AML-193 (cell line): ENCODE measurements at regions not wholly inside any gene's neighbourhood (a gene's known extent, or its start where the extent isn't known, plus 50 kb on each side); places are given as distances from the start of the nearest gene placed in this dataset.
A peak's percentile ranks its signal among the peaks of the same experiment; 100 is the strongest.
"Not testable (repeated sequence)": the region's sequence is repeated elsewhere in the genome, so short reads cannot be mapped to it uniquely, and the experiment has no call there.

Source experiments
- DNase-seq, 2 experiments: peaks; one replicate each; lab custom pipeline; 2025; lab: John Stamatoyannopoulos, UW

DNA sequence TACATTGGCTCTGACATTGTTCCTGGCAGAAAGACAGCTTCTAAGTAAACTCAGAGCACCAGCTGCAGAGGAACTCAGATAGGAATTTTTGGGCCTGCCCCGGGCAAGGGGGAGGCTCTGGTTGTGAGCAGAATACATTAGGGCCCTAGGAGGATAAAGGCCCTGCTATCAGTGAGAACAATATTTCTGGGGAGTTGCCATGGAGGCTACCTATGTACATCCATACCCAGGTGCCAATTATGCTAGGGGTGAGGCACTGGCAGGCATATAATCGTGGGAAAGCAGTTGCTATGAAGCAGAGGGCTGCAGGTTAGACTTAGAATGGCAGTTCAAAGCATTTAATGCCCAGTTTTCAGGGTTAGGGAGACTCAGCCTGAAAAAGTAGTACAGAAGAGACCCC, 273.5 kb upstream of the EDA2R start:
- DNase-seq = no peak

DNA sequence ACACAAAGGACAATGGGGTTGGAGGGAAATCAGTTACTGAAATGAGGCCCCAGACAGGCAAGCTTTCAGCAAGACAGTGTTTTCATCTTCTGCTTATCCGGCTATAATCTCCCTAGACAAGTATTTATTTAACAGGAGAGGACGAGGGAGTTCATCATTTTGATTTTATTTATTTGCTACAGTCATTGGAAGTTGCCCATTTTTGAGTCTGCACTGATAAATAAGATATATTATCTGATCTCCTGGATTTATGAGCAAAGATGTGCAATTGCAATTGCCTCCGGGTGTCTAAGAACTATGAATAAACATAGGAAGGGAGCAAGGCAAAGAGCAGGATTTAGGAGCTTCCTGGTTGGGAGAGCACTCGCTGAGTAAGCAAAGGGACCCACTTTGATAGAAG, 263.2 kb upstream of the EDA2R start:
- no peak for DNase-seq

DNA sequence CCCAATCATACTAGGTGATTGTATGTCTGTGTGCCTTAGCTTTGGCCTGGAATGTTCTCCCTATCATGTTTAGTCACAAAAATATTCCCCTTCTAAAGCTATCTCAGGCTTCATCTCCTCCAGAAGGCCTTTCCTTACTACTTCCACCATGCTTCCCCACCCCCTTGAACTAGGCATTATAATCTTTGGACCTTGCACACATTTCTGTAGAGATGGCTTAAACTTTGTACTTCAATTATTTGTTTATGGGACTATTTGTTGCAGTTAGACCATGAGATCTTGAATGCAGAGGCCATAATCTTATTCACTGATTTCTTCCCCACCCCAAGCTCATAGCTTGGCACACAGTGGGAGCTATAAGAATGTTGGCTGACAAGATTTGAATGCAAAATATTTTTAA, 262.0 kb upstream of the EDA2R start:
- DNase-seq = no peak

DNA sequence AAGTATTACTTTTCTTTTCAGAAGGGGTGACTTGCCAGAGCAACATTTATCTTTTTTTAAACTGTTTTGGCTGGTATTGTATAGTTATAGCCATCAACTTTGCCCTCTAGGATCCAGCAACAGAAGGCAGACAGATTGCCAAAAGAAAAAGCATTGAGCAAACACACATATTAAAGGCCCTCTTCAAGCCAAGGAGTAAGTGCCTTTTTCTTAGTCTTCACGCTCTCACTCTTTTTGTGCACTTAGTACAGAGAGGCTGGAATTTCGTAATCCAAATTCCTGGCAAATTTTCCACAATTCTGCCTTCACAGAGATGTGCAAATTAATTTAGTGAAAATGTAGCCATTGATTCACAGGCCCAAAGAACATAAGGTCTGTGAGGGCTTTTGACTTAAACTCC, 253.1 kb upstream of the EDA2R start:
- no peak for DNase-seq

DNA sequence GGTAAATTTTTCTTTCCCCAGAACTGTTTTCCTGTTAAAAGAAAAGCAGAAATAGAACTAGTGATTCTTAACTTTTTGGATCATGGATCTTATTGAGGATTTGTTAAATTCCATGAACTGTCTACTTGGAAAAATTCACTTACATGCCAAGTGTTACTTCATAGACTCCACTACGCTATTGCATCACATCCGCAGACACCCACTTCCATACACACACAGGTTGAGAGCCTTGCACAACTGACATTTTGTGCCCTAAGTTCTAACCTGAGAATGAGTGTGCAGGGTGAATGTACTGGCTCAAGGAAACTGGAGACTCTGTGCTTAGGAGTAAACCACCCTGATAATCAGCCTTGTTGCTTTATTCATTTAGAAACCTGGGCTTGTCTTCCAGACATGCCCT, 250.5 kb upstream of the EDA2R start:
- no peak for DNase-seq

DNA sequence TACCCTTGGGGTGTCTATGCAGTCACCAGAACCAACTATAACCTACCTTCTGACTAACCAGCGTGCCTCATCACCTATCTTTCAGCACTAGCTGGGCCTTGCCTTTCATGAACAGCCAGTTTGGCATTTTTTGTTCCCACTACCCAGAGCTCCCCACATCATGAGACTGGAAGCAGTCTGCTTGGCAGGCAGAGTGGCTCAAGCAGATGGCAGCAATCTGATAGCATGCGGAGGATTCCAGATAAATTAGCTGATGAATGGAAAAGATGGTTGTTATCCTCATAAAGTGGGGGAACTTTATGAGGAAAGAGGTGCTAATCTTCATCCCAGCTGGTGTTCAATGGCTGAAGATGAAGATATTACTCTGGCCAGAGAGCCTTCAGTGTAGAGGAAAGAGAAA, 243.2 kb upstream of the EDA2R start:
- DNase-seq = no peak

DNA sequence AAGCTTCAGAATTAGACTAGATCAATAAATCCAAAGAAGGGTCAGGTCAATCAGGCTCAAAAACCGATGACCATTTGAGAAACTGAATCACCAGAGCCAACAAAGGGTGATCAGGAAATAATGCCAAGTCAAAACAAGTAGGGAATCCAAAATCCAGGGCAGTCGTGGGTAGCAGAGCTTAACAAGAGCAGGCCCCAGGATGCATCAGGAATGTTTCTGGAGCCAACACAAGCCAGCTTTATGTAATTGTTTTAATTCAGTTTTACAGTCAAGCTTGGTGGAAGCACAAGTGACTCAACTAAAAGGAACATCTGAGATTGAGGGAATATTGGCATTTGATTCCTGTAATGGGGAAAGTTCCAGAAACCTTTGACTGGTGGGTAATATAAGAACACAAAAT, 237.9 kb upstream of the EDA2R start:
- DNase-seq = no peak

DNA sequence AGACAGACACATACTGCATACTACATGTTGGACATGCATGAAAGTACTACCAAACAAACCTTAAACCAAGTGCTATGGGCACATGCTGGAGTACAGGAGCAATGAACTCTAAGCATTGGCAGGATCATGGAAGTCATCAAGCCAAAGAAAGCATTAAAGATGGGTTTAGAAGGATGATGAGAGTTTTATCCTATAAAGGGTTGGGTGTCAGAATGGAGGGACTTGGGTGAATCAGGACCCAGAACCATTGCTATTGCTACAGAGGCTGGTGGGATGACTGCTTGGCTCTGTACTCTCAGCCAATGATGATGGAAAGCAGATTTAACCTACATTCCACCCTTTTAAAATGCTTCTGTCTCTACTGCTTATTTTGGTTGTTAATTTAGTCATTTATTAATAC, 233.9 kb upstream of the EDA2R start:
- DNase-seq = no peak

DNA sequence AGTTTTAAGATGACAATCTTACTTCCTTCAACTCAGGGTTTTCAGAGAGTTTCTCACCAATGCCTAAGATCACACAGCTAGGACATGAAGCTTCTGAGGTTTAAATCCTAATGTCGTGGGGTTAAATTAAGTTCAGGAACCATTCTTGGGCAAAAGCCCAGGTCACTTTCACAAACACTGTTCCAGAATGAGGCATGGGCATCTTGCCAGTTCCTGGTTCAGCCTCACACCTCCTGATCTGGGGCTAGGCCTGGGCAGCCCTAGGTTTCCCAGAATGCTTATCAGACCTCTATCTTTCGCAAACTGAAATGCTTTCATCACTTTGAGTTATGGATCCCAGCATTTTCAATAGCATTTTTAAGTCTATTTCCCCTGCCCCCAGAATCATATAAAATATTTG, 224.8 kb upstream of the EDA2R start:
- no peak for DNase-seq

DNA sequence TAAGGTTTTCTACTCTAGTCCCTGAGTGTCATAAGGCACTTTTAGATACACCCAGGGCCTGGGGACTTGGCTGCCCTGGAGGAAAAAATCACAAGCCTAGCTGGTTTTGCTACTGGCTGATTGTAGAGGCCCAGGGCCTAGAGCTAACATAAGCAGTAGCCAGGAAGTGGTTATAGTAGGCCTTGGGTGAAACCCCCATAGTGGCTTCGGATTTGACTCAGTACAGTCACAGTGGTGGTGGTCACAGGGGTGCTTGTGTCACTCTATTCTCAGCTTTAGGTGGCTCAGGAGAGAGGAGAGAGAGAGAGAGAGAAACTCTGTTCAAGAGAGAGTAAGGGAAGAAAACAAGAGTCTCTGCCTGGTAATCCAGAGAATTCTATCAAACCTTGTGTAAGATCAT, 194.5 kb upstream of the EDA2R start:
- no peak for DNase-seq

DNA sequence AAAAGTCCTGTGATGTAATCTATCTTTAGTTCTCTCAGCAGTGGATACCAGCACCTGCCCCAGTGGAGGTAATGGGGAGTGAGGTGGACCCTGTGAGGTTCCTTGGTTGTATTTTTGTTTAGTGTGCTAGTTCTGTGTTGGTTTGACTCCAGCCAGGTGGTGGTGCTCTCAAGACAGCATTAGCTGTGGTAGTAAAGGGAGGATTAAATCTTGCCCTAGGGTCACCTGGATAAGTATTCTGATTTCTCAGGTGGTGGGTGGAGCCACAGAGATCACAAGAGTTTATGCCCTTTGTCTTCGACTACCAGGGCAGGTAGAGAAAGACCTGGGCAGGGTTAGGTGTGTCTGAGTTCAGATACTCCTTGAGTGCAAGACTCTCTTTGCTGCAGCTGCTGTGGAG, 176.3 kb upstream of the EDA2R start:
- DNase-seq = no peak

DNA sequence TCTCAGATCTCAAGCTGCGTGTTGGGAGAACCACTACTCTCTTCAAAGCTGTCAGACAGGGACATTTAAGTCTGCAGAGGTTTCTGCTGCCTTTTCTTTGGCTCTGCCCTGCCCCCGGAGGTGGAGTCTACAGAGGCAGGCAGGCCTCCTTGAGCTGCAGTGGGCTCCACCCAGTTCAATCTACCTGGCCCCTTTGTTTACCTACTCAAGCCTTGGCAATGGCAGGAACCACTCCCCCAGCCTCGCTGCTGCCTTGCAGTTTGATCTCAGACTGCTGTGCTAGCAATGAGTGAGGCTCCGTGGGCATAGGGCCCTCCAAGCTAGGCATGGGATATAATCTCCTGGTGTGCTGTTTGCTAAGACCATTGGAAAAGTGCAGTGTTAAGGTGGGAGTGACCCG, 155.6 kb upstream of the EDA2R start:
- not testable (repeated sequence) for DNase-seq

DNA sequence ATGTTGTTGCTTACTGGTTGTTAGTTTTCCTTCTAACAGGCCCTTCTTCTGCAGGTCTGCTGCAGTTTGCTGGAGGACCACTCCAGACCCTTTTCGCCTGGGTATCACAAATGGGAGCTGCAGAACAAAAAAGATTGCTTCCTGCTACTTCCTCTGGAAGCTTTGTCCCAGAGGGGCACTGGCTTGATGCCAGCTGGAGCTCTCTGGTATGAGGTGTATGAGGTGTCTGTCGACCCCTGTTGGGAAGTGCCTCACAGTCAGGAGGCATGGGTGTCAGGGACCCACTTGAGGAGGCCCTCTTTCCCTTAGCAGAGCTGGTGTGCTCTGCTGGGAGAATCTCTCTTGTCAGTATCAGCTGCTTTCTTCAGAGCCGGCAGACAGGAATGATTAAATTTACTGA, 127.4 kb upstream of the EDA2R start:
- no peak for DNase-seq

DNA sequence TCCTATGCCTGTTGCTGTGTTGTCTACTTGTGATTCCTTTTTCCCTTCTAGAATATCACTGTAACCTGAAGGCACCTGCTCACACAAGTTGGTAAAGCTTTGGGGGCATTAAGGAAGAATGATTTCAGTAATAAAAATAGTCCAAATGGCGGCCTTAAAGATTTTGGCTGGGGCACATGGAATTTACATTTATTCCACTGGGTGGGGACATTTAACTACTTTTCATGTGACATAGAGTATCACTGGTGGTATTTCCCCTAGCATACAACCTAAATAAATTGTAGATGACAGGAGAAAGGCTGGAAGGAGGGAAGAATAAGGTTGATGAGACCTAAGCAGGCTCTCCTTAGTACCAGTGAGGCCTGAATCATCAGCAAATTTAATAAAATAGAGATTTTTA, 121.8 kb upstream of the EDA2R start:
- DNase-seq = peak in 1 of 2 experiments; percentile 1

DNA sequence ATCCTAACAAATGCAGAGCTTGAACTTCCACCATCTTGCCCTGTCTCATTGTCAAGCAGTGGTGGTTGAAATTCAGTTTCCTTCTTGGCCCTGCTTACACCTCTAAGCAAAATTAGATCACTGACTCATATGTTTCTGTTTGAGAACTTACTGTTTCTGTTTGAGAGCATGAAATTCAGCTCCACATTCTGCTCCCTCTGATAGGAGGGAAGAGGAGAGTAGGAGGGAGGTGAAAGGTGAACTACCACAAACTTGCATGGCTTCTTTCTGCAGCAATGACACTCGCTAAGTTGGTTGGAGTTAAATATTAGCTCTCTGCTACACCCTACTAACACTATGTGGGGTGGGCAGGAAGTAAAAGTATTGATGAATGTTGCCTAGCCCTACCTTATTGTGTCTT, 117.8 kb upstream of the EDA2R start:
- no peak for DNase-seq

DNA sequence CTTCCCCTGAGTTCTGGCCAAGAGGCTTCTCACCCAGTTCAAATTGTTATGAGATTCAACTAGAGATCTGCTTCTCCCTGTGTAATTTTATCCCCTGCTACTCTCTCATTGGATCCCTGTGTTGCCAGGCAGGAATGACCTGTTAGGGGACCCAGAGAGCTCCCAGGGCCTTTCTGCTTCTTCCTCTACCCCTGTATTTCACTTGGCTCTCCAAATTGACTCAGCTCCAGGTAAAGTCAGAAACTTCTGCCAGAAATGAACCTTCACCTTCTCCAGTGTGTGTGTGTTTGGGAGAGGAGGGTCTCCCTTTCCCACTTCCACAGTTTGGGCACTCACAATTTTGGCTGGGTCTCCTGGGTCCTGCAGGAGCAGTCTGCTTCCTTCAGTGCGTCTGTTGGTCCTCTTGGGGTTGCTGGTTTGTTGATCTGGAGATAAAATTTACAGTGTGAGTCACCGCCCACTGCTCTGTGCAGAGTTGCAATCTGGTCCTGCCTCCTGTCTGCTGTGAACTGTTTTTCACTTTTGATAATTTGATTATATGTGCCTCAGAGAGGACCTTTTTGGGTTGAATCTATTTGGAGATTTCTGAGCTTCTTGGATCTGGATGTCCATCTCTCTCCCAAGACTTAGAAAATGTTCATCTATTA, 112.4 kb upstream of the EDA2R start:
- no peak for DNase-seq

DNA sequence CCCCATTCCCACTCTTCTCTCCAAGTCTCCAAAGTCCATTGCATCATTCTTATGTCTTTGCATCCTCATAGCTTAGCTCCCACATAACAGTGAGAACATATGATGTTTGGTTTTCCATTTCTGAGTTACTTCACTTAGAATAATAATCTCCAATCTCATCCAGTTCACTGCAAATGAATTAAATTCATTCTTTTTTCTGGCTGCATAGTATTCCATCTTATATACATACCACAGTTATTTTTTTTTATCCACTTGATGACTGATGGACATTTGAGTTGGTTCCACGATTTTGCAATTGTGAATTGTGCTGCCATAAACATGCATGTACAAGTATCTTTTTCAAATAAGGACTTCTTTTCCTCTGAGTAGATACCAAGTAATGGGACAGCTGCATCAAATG, 105.6 kb upstream of the EDA2R start:
- DNase-seq = not testable (repeated sequence)

DNA sequence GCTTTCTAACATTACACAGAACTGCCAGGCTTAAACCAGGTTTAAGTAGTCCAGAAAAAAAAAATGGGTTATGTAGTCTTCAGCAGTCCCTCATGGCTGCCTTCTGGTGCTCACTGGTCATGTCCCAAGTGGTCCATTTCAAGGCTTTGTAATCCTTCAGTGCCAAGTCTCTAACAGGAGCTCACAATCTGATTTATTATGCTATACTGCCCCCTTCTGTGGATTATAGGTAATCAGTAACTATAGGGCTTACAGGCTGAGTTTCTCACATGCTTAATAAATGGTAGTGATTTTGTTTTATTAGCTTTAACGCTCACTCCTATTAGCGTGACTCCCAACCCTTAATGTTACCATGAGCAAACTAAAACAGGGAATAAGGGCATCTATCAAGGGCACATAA, 92.5 kb upstream of the EDA2R start:
- peak; percentile 0 for DNase-seq

DNA sequence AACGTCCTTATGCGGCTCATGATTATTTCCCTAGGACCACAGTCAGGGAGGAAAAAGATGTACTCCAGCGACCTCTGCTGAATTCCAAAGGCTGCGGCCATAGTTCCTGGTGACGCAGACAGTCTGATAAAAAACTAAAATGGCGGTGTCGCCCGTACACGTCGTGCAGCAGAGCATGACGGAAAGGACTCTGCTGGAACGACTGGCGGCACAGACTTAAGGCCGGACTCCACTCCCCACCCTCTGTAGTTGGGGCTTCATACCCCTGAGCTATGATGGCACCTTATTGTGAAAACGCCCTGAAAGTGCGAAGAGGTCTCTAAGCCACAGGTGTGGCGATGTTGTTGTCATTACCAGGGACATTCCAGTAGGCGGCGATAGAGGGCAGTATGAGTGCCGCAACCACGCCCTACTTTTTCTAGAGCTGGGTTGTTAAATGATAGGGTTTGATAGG, 90.0 kb upstream of the EDA2R start:
- DNase-seq = peak; percentile 0 to 18

DNA sequence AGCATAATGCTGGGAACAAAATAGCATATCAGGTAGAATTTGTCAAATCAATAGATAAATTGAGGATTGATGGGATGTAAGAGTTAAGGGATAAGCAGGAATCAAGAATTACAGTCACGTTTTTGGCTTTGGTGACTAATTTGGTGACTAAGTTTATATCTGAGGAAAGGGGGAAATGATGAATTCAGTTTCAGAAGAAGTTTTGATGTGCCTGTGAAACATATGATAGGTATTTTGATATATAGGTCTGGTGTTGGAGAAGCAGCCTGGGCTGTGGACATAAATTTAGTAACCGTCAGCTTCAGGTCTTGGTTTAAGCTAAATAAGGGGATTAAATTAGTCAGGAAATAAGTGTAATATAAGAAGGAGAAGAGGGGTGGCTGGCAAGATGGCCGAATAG, 79.0 kb upstream of the EDA2R start:
- no peak for DNase-seq

DNA sequence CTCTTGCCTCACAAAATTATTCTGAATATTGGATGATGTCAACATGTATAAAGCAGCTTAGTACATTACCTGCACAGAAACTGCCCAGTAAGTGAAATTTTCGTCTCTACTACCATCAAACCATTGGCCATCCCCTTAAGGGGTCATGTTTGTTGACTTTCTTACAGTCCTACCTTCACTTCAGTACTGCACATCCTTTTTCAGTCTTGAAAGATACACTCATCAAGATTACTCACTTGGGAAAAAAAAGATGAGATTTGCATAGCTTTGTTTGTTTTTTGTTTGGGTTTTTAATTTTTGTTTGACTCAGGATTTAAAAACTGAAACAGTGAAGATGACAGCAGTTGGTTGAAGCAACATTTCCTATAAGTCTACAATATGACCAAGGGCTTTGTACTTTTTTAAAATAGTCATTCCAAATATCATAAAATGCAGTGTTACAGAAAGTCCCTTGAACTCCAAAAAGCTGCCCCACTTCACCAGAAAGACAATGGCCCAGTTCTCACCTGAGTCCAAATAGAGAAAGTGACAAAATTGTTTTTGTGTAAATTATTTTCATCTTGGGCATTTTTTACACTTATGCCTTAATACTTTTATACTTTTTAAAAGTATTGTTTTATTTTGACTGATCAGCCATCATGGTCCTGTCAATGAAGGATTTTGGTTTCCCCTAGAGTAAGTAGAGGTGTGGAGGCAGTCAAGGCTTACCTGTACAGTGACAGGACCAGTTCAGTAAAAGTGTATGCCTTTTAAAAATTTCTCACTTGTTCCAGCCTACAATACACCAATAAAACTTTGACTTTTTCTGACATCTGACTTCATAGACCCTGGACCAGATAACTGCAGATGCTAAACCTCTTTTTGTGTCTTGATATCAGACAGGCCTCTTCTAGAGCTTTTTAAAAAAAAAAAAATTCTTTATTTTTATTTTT, 59.7 kb upstream of the EDA2R start:
- no peak for DNase-seq

DNA sequence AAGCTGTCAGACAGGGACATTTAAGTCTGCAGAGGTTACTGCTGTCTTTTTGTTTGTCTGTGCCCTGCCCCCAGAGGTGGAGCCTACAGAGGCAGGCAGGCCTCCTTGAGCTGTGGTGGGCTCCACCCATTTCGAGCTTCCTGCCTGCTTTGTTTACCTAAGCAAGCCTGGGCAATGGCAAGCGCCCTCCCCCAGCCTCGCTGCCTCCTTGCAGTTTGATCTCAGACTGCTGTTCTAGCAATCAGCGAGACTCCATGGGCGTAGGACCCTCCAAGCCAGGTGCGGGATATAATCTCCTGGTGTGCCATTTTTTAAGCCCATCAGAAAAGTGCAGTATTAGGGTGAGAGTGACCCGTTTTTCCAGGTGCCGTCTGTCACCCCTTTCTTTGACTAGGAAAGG, 53.6 kb upstream of the EDA2R start:
- not testable (repeated sequence) for DNase-seq
